Activated T-helper 1 cell treated with anti-CD3 and anti-CD28 coated beads, Interleukin-12 subunit alpha, Interleukin-12 subunit beta, Interleukin-2, Interleukin-4 antibody, amounts not matched to agents 30 ng/mL and 10 ng/mL and 1 ng/mL, durations not matched to agents 14 hours and 24 hours and 36 hours (primary cell): ENCODE measurements at regions not wholly inside any gene's neighbourhood (a gene's known extent, or its start where the extent isn't known, plus 50 kb on each side); places are given as distances from the start of the nearest gene placed in this dataset.
"Not testable (repeated sequence)": the region's sequence is repeated elsewhere in the genome, so short reads cannot be mapped to it uniquely, and the experiment has no call there.

Experiments used
- DNase-seq: peaks from one replicate; pipeline ENCODE4 v3.0.0; 2021; ENCODE audit warnings: low spot score
- H3K27ac Mint-ChIP-seq: one replicate; pipeline ENCODE4 v1.8.0; 2021; ENCODE audit warnings: mild to moderate bottlenecking, mixed read lengths
- H3K27me3 Mint-ChIP-seq: one replicate; pipeline ENCODE4 v1.8.0; 2022; ENCODE audit warnings: mild to moderate bottlenecking, moderate library complexity, mixed read lengths; ENCODE audit not compliant: insufficient read depth
- H3K36me3 Mint-ChIP-seq: one replicate; pipeline ENCODE4 v1.8.0; 2021; ENCODE audit warnings: low read depth, mixed read lengths
- H3K4me1 Mint-ChIP-seq: one replicate; pipeline ENCODE4 v1.8.0; 2021; ENCODE audit warnings: low read depth, mixed read lengths
- H3K4me3 Mint-ChIP-seq: one replicate; pipeline ENCODE4 v1.8.0; 2021; ENCODE audit warnings: mild to moderate bottlenecking, moderate library complexity, mixed read lengths
- H3K9me3 Mint-ChIP-seq: one replicate; pipeline ENCODE4 v1.8.0; 2021; ENCODE audit warnings: mixed read lengths
- intact Hi-C: fragments of 100-400 bp; cut with micrococcal nuclease; formaldehyde crosslinking; loops from one replicate; pipeline ENCODE4 v1.15.1; 2024

GRCh38 chr2:37790462-37790861 is 119.0 kb upstream of the CDC42EP3 start:
- Mint-ChIP-seq H3K36me3 (no peaks in the 10 kb centered on the region), H3K4me3 (no peak overlapping the region), H3K27ac (no peak overlapping the region), H3K27me3 (peaks cover 3% of the 10 kb centered on the region), H3K9me3 (peaks cover 35% of the 10 kb centered on the region), H3K4me1 (peaks cover 4% of the 10 kb centered on the region)
- intact Hi-C loops: no loop called here
- DNase-seq: no peak

- Mint-ChIP-seq H3K27me3 (peaks cover 2% of the 10 kb centered on the region), H3K4me1 (peaks cover 4% of the 10 kb centered on the region), H3K36me3 (no peaks in the 10 kb centered on the region), H3K27ac (no peak overlapping the region), H3K4me3 (no peak overlapping the region), H3K9me3 (peaks cover 30% of the 10 kb centered on the region)
- DNase-seq: no peak
- intact Hi-C loops: no loop called here
Observed at GRCh38 chr2:37792366-37792765, 120.9 kb upstream of the CDC42EP3 start.

- H3K36me3 Mint-ChIP-seq: no peaks in the 10 kb centered on the region
- peaks cover 2% of the 10 kb centered on the region for H3K27me3 Mint-ChIP-seq
- H3K27ac Mint-ChIP-seq: no peak overlapping the region
- H3K4me3 Mint-ChIP-seq: no peak overlapping the region
- H3K9me3 Mint-ChIP-seq: peaks cover 25% of the 10 kb centered on the region
- intact Hi-C loops: no loop called here
- peaks cover 4% of the 10 kb centered on the region for H3K4me1 Mint-ChIP-seq
- no peak for DNase-seq
Observed at GRCh38 chr2:37793004-37793403, 121.6 kb upstream of the CDC42EP3 start.

- DNase-seq: no peak
- Mint-ChIP-seq H3K4me1 (peaks cover 4% of the 10 kb centered on the region), H3K9me3 (peaks cover 8% of the 10 kb centered on the region), H3K27ac (no peak overlapping the region), H3K27me3 (peaks cover 2% of the 10 kb centered on the region), H3K4me3 (no peak overlapping the region), H3K36me3 (no peaks in the 10 kb centered on the region)
- intact Hi-C loops: no loop called here
Observed at GRCh38 chr2:37794717-37795116, 123.3 kb upstream of the CDC42EP3 start.

GRCh38 chr2:37795456-37795855 is 124.0 kb upstream of the CDC42EP3 start:
- Mint-ChIP-seq H3K9me3 (peaks cover 6% of the 10 kb centered on the region), H3K4me3 (no peak overlapping the region), H3K36me3 (no peaks in the 10 kb centered on the region), H3K4me1 (peaks cover 4% of the 10 kb centered on the region), H3K27me3 (peaks cover 2% of the 10 kb centered on the region), H3K27ac (no peak overlapping the region)
- no peak for DNase-seq
- intact Hi-C loops: no loop called here

- no peak overlapping the region for H3K4me3 Mint-ChIP-seq
- no peaks in the 10 kb centered on the region for H3K36me3 Mint-ChIP-seq
- no peak overlapping the region for H3K27ac Mint-ChIP-seq
- DNase-seq: no peak
- H3K4me1 Mint-ChIP-seq: peaks cover 4% of the 10 kb centered on the region
- peaks cover 2% of the 10 kb centered on the region for H3K27me3 Mint-ChIP-seq
- intact Hi-C loops: no loop called here
- H3K9me3 Mint-ChIP-seq: peaks cover 6% of the 10 kb centered on the region
Observed at GRCh38 chr2:37795938-37796337, 124.5 kb upstream of the CDC42EP3 start.

GRCh38 chr2:37796481-37796880 is 125.0 kb upstream of the CDC42EP3 start:
- DNase-seq: no peak
- Mint-ChIP-seq H3K4me1 (peaks cover 4% of the 10 kb centered on the region), H3K27me3 (peaks cover 4% of the 10 kb centered on the region), H3K27ac (no peak overlapping the region), H3K4me3 (no peak overlapping the region), H3K9me3 (peaks cover 6% of the 10 kb centered on the region), H3K36me3 (no peaks in the 10 kb centered on the region)
- intact Hi-C loops: no loop called here

- no peak overlapping the region for H3K27ac Mint-ChIP-seq
- H3K4me3 Mint-ChIP-seq: no peak overlapping the region
- no peak for DNase-seq
- intact Hi-C loops: no loop called here
- peaks cover 6% of the 10 kb centered on the region for H3K9me3 Mint-ChIP-seq
- peaks cover 4% of the 10 kb centered on the region for H3K27me3 Mint-ChIP-seq
- H3K36me3 Mint-ChIP-seq: no peaks in the 10 kb centered on the region
- peaks cover 4% of the 10 kb centered on the region for H3K4me1 Mint-ChIP-seq
Observed at GRCh38 chr2:37797081-37797480, 125.6 kb upstream of the CDC42EP3 start.

- no peaks in the 10 kb centered on the region for H3K36me3 Mint-ChIP-seq
- no peak overlapping the region for H3K4me3 Mint-ChIP-seq
- H3K9me3 Mint-ChIP-seq: peaks cover 3% of the 10 kb centered on the region
- no peak for DNase-seq
- H3K4me1 Mint-ChIP-seq: no peaks in the 10 kb centered on the region
- H3K27me3 Mint-ChIP-seq: peaks cover 4% of the 10 kb centered on the region
- H3K27ac Mint-ChIP-seq: no peak overlapping the region
- intact Hi-C loops: no loop called here
Observed at GRCh38 chr2:37798315-37799005, 126.6 kb upstream of the RMDN2 start.

GRCh38 chr2:37800176-37800858 is 124.8 kb upstream of the RMDN2 start:
- H3K27me3 Mint-ChIP-seq: peaks cover 4% of the 10 kb centered on the region
- H3K4me3 Mint-ChIP-seq: no peak overlapping the region
- no peaks in the 10 kb centered on the region for H3K36me3 Mint-ChIP-seq
- peaks cover 4% of the 10 kb centered on the region for H3K9me3 Mint-ChIP-seq
- no peak for DNase-seq
- no peaks in the 10 kb centered on the region for H3K4me1 Mint-ChIP-seq
- no peak overlapping the region for H3K27ac Mint-ChIP-seq
- intact Hi-C loops: no loop called here

GRCh38 chr2:37802211-37802752 is 122.8 kb upstream of the RMDN2 start:
- Mint-ChIP-seq H3K36me3 (no peaks in the 10 kb centered on the region), H3K4me3 (no peak overlapping the region), H3K9me3 (peaks cover 12% of the 10 kb centered on the region), H3K27ac (no peak overlapping the region), H3K27me3 (peaks cover 9% of the 10 kb centered on the region), H3K4me1 (no peaks in the 10 kb centered on the region)
- DNase-seq: no peak
- intact Hi-C loops: no loop called here

GRCh38 chr2:37802899-37803379 is 122.1 kb upstream of the RMDN2 start:
- peaks cover 15% of the 10 kb centered on the region for H3K9me3 Mint-ChIP-seq
- peaks cover 11% of the 10 kb centered on the region for H3K27me3 Mint-ChIP-seq
- no peak for DNase-seq
- intact Hi-C loops: no loop called here
- no peaks in the 10 kb centered on the region for H3K36me3 Mint-ChIP-seq
- no peak overlapping the region for H3K27ac Mint-ChIP-seq
- no peak overlapping the region for H3K4me3 Mint-ChIP-seq
- H3K4me1 Mint-ChIP-seq: no peaks in the 10 kb centered on the region

GRCh38 chr2:37806004-37806403 is 119.1 kb upstream of the RMDN2 start:
- Mint-ChIP-seq H3K9me3 (peaks cover 15% of the 10 kb centered on the region), H3K27me3 (peaks cover 11% of the 10 kb centered on the region)
- H3K4me3 Mint-ChIP-seq, H3K27ac Mint-ChIP-seq, H3K36me3 Mint-ChIP-seq, intact Hi-C loops, DNase-seq, H3K4me1 Mint-ChIP-seq: not testable (repeated sequence)
